ENCODE measurements at regions not wholly inside any gene's neighbourhood (a gene's known extent, or its start where the extent isn't known, plus 50 kb on each side); places are given as distances from the start of the nearest gene placed in this dataset.

DNA sequence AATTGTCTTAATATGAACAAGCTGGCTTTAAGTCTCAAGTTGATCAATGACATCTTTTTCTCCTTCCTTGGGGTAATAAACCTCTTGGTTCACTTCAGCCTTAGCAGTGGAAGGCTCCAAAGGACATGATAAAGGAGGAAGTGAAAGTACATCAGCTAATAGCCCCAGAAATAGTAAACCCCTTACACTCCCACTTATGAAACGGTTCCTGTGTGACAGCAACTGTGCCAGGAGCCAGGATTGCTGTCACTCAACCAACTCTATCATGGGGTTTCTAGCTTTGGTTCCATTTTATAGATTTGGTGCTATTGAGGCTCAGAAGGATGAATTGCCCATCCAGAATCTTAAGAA, 216.7 kb downstream of the ABHD5 start:
- Histone ChIP-seq H3K27me3 (ENCODE audit: insufficient read depth, low read length) (no peaks in the 10 kb centered on the region), H3K9me3 (ENCODE audit: insufficient read depth, low read depth, low read length) (no peaks in the 10 kb centered on the region), H3K4me3 (ENCODE audit: low read length) (no peak overlapping the region), H3K4me1 (ENCODE audit: insufficient read depth, low read length) (no peaks in the 10 kb centered on the region), H3K9ac (ENCODE audit: low read depth, low read length) (no peak overlapping the region), H3K36me3 (ENCODE audit: insufficient read depth, low read depth, low read length) (no peaks in the 10 kb centered on the region), H3K27ac (ENCODE audit: low read length) (no peak overlapping the region)

GRCh38 chr3:43908456-43908855, 217.7 kb downstream of the ABHD5 start:
- Histone ChIP-seq H3K27me3 (ENCODE audit: insufficient read depth, low read length) (no peaks in the 10 kb centered on the region), H3K36me3 (ENCODE audit: insufficient read depth, low read depth, low read length) (no peaks in the 10 kb centered on the region), H3K27ac (ENCODE audit: low read length) (no peak overlapping the region), H3K4me3 (ENCODE audit: low read length) (no peak overlapping the region), H3K9ac (ENCODE audit: low read depth, low read length) (no peak overlapping the region), H3K4me1 (ENCODE audit: insufficient read depth, low read length) (no peaks in the 10 kb centered on the region), H3K9me3 (ENCODE audit: insufficient read depth, low read depth, low read length) (no peaks in the 10 kb centered on the region)

DNA sequence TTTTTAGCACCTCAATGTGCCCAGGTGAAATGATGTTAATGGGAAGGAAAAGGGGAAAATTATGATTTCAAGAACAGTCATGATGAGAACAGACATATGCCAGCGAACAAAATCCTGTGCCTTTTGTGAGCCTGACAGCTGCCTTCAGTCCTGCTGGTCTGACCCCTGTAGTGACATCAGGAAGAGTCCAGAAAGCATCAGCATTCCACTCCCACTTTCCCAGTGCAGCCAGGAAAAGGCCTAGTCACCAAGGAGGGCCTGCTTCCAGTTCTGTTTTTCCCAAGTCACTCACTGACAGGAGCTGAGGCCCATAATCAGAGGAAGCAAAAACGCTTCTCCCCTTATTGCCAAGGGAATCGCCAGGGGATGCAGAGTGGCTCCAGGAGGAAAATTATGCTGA, 218.4 kb downstream of the ABHD5 start:
- Histone ChIP-seq H3K4me3 (ENCODE audit: low read length) (no peak overlapping the region), H3K4me1 (ENCODE audit: insufficient read depth, low read length) (no peaks in the 10 kb centered on the region)

DNA sequence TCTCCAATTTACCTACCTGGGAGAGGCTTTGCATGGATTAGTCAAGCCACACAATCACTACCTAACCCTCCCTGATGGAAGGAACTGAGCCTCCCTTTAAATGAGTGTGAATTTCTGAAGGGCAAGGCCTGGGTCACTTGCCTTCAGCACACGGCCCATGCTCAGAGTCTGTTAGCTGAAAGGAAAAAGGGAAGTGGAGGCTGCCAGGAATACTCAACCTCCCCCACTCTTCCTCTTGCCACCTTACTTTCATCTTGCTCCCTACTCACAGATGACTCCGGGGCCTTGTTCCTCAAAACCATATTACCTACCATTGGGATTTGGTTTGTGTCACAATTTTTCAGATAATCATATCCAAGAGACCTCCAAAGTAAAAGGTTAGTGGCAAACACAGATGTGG, 220.0 kb downstream of the ABHD5 start:
- H3K9me3 ChIP-seq (ENCODE audit: insufficient read depth, low read depth, low read length) = no peaks in the 10 kb centered on the region
- no peak overlapping the region for H3K27ac ChIP-seq (ENCODE audit: low read length)
- no peaks in the 10 kb centered on the region for H3K27me3 ChIP-seq (ENCODE audit: insufficient read depth, low read length)
- H3K36me3 ChIP-seq (ENCODE audit: insufficient read depth, low read depth, low read length) = no peaks in the 10 kb centered on the region
- no peak overlapping the region for H3K9ac ChIP-seq (ENCODE audit: low read depth, low read length)
- no peaks in the 10 kb centered on the region for H3K4me1 ChIP-seq (ENCODE audit: insufficient read depth, low read length)
- H3K4me3 ChIP-seq (ENCODE audit: low read length) = no peak overlapping the region

More for the DNA sequence above, 218.4 kb downstream of the ABHD5 start:
- H3K9me3 ChIP-seq (ENCODE audit: insufficient read depth, low read depth, low read length) = no peaks in the 10 kb centered on the region
- no peaks in the 10 kb centered on the region for H3K36me3 ChIP-seq (ENCODE audit: insufficient read depth, low read depth, low read length)
- H3K27ac ChIP-seq (ENCODE audit: low read length) = no peak overlapping the region
- no peaks in the 10 kb centered on the region for H3K27me3 ChIP-seq (ENCODE audit: insufficient read depth, low read length)
- H3K9ac ChIP-seq (ENCODE audit: low read depth, low read length) = no peak overlapping the region

- H3K36me3 ChIP-seq (ENCODE audit: insufficient read depth, low read depth, low read length) = no peaks in the 10 kb centered on the region
- no peaks in the 10 kb centered on the region for H3K9me3 ChIP-seq (ENCODE audit: insufficient read depth, low read depth, low read length)
- no peaks in the 10 kb centered on the region for H3K27me3 ChIP-seq (ENCODE audit: insufficient read depth, low read length)
- no peak overlapping the region for H3K27ac ChIP-seq (ENCODE audit: low read length)
- no peak overlapping the region for H3K4me3 ChIP-seq (ENCODE audit: low read length)
- no peak overlapping the region for H3K9ac ChIP-seq (ENCODE audit: low read depth, low read length)
- no peaks in the 10 kb centered on the region for H3K4me1 ChIP-seq (ENCODE audit: insufficient read depth, low read length)
Observed at GRCh38 chr3:43913036-43913948, 222.6 kb downstream of the ABHD5 start.

GRCh38 chr3:43914269-43914668, 223.5 kb downstream of the ABHD5 start:
- peaks cover 1% of the 10 kb centered on the region; the same call in 1 of the 2 replicates for H3K4me1 ChIP-seq (ENCODE audit: insufficient read depth, low read length)
- H3K27me3 ChIP-seq (ENCODE audit: insufficient read depth, low read length) = no peaks in the 10 kb centered on the region
- no peak overlapping the region for H3K9ac ChIP-seq (ENCODE audit: low read depth, low read length)
- H3K36me3 ChIP-seq (ENCODE audit: insufficient read depth, low read depth, low read length) = no peaks in the 10 kb centered on the region
- H3K27ac ChIP-seq (ENCODE audit: low read length) = no peak overlapping the region
- H3K9me3 ChIP-seq (ENCODE audit: insufficient read depth, low read depth, low read length) = no peaks in the 10 kb centered on the region
- H3K4me3 ChIP-seq (ENCODE audit: low read length) = no peak overlapping the region

GRCh38 chr3:43915546-43915945, 224.8 kb downstream of the ABHD5 start:
- no peak overlapping the region for H3K27ac ChIP-seq (ENCODE audit: low read length)
- H3K4me3 ChIP-seq (ENCODE audit: low read length) = no peak overlapping the region
- H3K36me3 ChIP-seq (ENCODE audit: insufficient read depth, low read depth, low read length) = no peaks in the 10 kb centered on the region
- H3K9me3 ChIP-seq (ENCODE audit: insufficient read depth, low read depth, low read length) = no peaks in the 10 kb centered on the region
- H3K4me1 ChIP-seq (ENCODE audit: insufficient read depth, low read length) = peaks cover 7% of the 10 kb centered on the region; the same call in 1 of the 2 replicates
- no peak overlapping the region for H3K9ac ChIP-seq (ENCODE audit: low read depth, low read length)
- H3K27me3 ChIP-seq (ENCODE audit: insufficient read depth, low read length) = no peaks in the 10 kb centered on the region

GRCh38 chr3:43917361-43917760, 226.6 kb downstream of the ABHD5 start:
- H3K36me3 ChIP-seq (ENCODE audit: insufficient read depth, low read depth, low read length) = no peaks in the 10 kb centered on the region
- no peaks in the 10 kb centered on the region for H3K27me3 ChIP-seq (ENCODE audit: insufficient read depth, low read length)
- H3K9ac ChIP-seq (ENCODE audit: low read depth, low read length) = no peak overlapping the region
- no peak overlapping the region for H3K4me3 ChIP-seq (ENCODE audit: low read length)
- H3K4me1 ChIP-seq (ENCODE audit: insufficient read depth, low read length) = peaks cover 18% of the 10 kb centered on the region
- H3K9me3 ChIP-seq (ENCODE audit: insufficient read depth, low read depth, low read length) = no peaks in the 10 kb centered on the region
- no peak overlapping the region for H3K27ac ChIP-seq (ENCODE audit: low read length)

- Histone ChIP-seq H3K27ac (ENCODE audit: low read length) (no peak overlapping the region), H3K4me1 (ENCODE audit: insufficient read depth, low read length) (peaks cover 18% of the 10 kb centered on the region), H3K9ac (ENCODE audit: low read depth, low read length) (no peak overlapping the region), H3K9me3 (ENCODE audit: insufficient read depth, low read depth, low read length) (no peaks in the 10 kb centered on the region), H3K36me3 (ENCODE audit: insufficient read depth, low read depth, low read length) (no peaks in the 10 kb centered on the region), H3K27me3 (ENCODE audit: insufficient read depth, low read length) (no peaks in the 10 kb centered on the region), H3K4me3 (ENCODE audit: low read length) (no peak overlapping the region)
Observed at GRCh38 chr3:43919029-43919428, 228.3 kb downstream of the ABHD5 start.

DNA sequence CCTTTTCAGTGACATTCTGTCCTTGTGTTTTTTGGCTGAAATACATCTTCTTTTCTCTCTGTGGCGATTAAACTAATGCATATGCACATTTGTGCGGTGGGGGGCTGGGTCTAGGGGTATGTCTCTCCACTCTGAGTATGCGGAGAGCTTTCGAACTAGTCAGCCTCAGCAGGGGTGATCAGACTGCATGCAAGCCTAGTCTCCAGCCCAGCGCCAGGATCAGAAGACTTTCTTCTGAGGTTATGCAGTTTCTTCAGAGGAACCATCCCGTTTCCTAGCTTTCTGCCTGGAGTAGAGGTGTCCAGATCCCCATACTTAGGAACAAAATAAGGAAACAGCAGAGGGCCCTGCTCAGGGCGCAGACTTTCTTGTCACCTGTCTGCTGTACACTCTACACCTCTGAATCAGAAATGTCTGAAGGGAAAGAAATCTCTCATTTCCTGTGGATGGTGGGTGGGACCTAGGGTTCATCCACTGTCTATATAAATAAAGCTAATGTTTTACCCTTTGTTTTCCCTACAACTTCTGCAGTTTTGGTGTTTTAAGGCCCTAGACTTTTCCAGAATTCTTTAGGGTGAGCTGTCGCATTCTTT, 230.4 kb downstream of the ABHD5 start:
- H3K4me3 ChIP-seq (ENCODE audit: low read length) = 0 out of 2 replicates have a peak overlapping the region, but pooled peaks have one; percentile 6
- H3K27me3 ChIP-seq (ENCODE audit: insufficient read depth, low read length) = no peaks in the 10 kb centered on the region
- H3K9me3 ChIP-seq (ENCODE audit: insufficient read depth, low read depth, low read length) = no peaks in the 10 kb centered on the region
- no peak overlapping the region for H3K27ac ChIP-seq (ENCODE audit: low read length)
- H3K4me1 ChIP-seq (ENCODE audit: insufficient read depth, low read length) = peaks cover 18% of the 10 kb centered on the region
- H3K36me3 ChIP-seq (ENCODE audit: insufficient read depth, low read depth, low read length) = no peaks in the 10 kb centered on the region
- peak overlapping the region; percentile 33; the same call in 1 of the 2 replicates for H3K9ac ChIP-seq (ENCODE audit: low read depth, low read length)

DNA sequence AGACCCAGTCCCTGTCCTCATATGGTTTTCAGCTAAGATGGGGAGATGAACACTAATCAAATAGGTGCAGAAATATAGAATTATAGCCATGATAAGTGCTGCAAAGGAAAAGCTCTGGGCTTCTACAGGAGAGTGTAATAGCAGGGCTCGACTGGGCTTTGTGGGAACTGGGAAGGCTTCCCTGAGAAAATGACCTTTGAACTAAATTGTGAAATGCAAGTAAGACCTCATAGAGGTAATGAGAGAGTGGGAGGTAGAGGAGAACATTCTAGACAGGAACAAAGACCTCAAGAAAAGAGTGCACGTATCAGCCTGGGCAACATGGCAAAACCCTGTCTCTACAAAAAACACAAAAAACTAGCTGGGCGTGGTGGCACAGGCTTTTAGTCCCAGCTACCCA, 231.6 kb downstream of the ABHD5 start:
- no peaks in the 10 kb centered on the region for H3K36me3 ChIP-seq (ENCODE audit: insufficient read depth, low read depth, low read length)
- H3K4me3 ChIP-seq (ENCODE audit: low read length) = no peak overlapping the region
- H3K4me1 ChIP-seq (ENCODE audit: insufficient read depth, low read length) = peaks cover 18% of the 10 kb centered on the region
- no peaks in the 10 kb centered on the region for H3K9me3 ChIP-seq (ENCODE audit: insufficient read depth, low read depth, low read length)
- no peak overlapping the region for H3K9ac ChIP-seq (ENCODE audit: low read depth, low read length)
- no peak overlapping the region for H3K27ac ChIP-seq (ENCODE audit: low read length)
- H3K27me3 ChIP-seq (ENCODE audit: insufficient read depth, low read length) = no peaks in the 10 kb centered on the region

All from iPS-20b (cell line).